NCI-H2107 treated with DMSO at 0.1 percent for 48 hours (cell line): ENCODE measurements at regions not wholly inside any gene's neighbourhood (a gene's known extent, or its start where the extent isn't known, plus 50 kb on each side); places are given as distances from the start of the nearest gene placed in this dataset.

ENCODE experiments used
- DNase-seq: peaks from one replicate; lab custom pipeline; 2025; ENCODE audit not compliant: unreplicated experiment; lab: John Stamatoyannopoulos, UW

DNA sequence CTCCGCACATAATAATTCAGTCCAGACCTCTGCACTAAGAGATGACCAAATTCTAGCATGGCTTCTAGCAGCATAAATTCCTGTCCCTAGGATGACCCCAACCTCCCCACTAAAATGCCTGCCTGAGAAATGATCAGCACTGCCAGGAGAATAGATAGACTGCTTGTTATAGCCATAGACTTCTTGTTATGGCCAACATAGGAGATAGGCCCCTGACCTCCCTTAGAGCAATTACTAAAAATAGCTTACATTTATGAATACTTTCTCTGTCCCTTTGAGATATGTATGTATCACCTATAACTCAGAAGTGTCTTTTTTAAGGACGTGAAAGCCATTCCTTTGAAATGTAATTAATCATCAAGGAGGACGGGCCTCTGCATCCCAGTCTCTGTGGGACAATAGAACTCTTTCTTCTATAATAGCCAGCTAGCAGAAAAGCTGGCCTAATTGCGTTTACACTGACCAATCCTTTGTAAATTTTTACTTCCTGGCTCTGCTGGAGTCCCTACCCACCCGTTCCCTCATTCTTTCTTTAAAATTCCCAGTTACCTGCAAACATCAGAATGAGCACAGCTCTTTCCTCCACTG is 1002.7 kb downstream of the CDH18 start:
- no peak for DNase-seq

DNA sequence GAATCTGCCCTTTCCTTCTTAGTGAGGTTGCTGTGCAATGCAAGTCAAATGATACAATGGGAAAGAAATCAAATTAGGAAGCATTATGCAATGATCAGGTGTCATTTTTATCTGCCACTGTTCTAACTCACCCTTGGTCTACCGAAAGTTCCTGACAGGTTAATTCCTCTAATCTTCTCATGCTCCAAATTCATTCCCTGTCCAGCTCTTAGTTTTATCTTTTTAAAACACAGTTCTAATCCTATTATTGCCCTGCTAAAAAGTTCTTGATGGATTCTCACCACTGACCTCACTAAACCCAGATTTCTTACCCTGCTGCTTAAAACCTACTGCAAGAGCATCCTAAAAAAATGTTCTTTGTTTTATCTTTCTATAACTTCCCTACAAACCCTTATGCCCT is 1000.9 kb downstream of the CDH18 start:
- DNase-seq = no peak

DNA sequence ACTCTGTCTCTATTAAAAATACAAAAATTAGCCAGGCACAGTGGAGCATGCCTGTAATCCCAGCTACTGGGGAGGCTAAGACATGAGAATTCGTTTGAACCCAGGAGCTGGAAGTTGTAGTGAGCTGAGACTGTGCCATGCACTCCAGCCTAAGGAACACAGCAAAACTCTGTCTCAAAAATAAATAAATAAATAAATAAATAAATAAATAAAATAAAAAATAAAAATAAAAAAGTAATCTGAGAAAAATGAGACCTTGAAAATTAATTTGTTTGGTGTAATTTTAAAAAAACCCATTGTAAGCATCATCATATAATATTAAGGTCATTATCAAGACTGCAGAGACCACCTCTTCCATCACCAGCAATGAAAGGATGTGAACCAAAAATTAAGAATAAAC is 997.1 kb downstream of the CDH18 start:
- no peak for DNase-seq

DNA sequence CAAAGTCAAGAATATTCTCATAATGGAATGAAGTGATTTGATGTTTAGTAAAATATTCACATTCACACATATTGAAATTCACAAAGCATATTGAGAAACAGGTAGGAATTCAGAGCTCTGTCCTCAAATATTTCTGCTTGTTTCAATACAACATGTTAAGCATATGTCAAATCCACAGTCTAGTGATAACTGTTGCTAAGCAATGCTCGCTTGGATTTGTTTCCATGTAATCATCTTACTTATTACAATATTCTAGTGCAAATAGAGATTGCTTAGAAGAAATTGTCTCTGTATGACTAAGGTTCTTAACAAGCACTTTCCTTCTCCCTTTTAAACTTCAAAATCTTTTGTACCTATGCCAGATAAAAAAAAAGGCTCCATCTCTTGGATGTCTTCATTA is 995.7 kb downstream of the CDH18 start:
- DNase-seq = no peak

DNA sequence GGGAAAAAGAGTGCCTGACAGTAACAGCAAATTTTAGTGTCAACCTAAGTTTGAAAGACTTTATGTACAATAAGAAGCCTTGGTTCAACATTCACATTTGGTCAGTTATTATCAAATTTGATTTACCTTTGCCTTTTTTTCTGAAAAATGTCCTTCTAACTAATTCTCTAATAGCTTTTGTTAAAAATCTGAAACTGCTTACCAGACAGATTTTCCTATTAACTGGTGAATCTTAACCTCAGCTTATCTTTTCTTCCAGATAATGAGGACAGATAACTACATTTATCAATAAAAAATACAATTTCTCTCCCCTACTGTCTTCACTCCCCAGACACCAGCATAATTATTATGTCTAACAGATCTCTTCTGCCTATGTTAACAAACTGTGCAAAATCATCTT is 988.5 kb downstream of the CDH18 start:
- DNase-seq = no peak

GRCh38 chr5:19001054-19001453 is 986.9 kb downstream of the CDH18 start:
- DNase-seq = no peak

DNA sequence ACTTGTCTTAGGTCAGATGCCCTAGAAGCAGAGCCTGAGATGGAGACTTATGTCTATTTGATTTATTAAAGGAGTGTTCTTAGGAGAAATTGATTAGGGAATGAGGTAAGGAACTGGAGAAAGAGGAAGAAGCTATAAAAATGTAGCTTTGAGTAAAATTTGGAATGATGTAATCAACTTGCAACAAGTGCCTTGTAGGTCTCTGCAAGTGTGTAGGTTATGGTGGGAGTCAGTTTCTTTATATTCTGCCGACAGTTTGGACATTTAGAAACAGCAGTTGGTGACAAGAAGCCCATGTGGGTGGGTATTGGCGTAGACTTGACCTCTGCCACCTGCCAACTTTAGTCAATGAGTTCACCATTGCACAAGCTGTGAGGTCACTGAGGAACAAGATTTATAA is 986.5 kb downstream of the CDH18 start:
- no peak for DNase-seq

DNA sequence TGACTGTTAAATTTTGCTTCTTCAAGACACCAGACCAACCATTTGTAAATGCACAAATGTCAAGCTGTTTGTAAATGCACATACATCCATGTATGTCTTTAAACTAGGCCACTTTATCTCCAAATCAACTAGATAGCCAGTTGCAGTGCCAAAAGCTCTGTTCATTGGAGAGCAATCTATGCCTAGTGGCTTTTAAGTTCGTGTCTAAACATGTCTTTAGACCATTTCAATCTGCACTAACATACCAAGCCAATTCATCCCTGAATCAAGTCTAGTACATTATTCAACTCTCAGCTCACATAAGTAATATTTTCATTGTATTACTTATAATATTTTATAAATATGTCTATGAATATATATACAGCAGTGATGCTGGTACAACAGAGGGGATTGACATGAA is 985.9 kb downstream of the CDH18 start:
- DNase-seq = no peak

GRCh38 chr5:19018822-19019221 is 969.2 kb downstream of the CDH18 start:
- peak; percentile 23 for DNase-seq

- DNase-seq = no peak
These were observed 956.5 kb downstream of the CDH18 start for GRCh38 chr5:19031491-19031890.

GRCh38 chr5:19035816-19036215 is 952.2 kb downstream of the CDH18 start:
- DNase-seq = no peak

GRCh38 chr5:19042106-19042505 is 945.9 kb downstream of the CDH18 start:
- no peak for DNase-seq

DNA sequence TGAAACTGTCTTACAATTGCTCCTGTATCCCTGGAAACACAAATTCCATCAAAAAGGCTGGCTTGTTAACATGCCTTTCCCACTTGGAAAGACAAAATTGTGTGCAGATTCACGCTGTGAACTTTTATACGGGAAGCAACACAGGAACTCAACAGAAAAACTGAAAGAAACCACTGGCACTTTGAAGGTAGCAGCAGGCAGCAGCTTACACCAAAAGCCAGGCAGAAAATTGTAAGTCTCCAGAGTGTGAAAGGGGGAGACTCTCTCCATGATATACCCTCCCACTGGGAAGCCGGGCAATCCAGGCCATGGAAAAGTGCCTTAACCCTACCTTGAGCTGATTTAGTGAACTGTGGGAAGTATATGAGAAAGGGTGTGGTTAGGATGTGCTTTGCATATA is 943.7 kb downstream of the CDH18 start:
- no peak for DNase-seq

- DNase-seq = peak; percentile 3
These were observed 942.9 kb downstream of the CDH18 start for GRCh38 chr5:19044931-19045695.

GRCh38 chr5:19047277-19047676 is 940.7 kb downstream of the CDH18 start:
- no peak for DNase-seq

GRCh38 chr5:19048726-19049125 is 939.3 kb downstream of the CDH18 start:
- DNase-seq = no peak

DNA sequence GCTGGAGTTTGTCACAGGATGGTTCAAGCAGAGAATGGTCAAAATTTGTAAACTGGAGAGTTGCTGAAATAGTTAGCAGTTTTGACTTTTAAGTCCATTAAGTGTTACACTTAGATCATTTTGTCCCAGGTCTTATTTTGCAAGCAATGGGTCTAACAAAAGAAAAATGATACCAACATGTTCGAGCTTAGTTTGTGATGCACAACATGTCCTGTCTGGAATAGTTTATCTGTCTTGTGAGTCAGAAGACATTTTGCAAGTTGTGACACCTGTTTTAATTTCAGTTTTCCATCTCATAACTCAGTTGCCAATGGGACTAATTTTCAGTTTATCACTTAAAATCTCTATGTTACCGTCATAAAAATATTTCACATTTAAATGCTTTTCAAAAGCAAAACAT is 929.8 kb downstream of the CDH18 start:
- no peak for DNase-seq

DNA sequence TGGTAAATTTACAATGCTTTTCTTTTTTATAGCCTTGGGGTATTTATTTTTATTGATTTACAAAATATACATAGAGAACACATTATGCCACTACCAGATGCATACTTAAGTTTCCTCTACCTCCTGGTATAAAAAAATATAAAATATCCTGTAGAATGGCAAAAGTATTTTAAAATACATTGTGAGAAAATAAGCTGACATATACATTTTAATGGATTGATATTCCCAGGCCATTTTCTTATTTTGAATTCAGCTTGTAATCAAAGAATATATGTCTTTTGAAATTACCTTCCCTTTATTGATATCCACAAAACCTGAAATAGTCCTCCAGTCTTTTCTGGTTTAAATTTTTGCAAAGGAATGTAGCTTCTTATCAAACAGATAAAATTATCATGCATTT is 923.9 kb downstream of the CDH18 start:
- DNase-seq = no peak

DNA sequence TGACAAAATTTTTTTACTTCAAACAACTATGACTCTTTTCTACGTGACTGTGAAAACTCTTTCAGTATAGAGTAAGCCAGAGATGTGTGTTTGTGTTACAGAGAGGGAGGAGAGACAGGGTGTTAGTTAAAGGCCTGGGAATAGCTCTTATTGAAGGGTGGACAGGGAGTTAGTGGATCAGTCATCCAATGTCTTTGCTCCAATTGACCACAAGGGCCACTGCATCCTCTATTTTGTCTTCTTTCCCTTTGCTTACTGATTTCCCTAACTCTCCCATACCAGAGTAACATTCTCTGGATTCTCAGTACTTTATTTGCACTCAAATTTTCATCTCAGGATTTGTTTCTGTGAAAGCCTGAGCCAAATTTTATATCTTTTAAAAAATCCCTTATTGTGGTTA is 920.3 kb downstream of the CDH18 start:
- DNase-seq = no peak

- DNase-seq = no peak
These were observed 889.6 kb downstream of the CDH18 start for GRCh38 chr5:19098434-19098833.

- DNase-seq = no peak
These were observed 888.8 kb downstream of the CDH18 start for GRCh38 chr5:19099195-19099594.

GRCh38 chr5:19104948-19105347 is 883.1 kb downstream of the CDH18 start:
- DNase-seq = no peak

GRCh38 chr5:19122923-19123322 is 865.1 kb downstream of the CDH18 start:
- no peak for DNase-seq
